ENCODE measurements at regions not wholly inside any gene's neighbourhood (a gene's known extent, or its start where the extent isn't known, plus 50 kb on each side); places are given as distances from the start of the nearest gene placed in this dataset.

DNA sequence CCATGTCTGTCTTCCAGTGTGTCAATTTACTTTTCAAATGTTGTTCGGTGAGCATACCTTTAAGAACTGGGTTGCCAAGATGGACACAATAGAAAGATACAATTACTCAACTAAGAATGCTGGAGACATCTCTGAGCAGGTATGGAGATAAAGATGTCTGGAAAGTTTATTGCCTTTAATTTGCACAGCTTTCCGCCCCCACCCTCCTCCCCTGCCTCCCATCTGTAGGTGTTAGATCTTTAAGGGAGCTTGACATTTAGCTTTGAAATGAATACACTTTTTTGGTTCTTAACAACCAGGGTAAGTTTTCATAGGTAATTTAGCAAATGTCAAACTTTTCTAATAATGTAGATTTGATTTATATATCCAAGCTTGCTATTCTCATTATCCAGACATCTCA lies 104.4 kb downstream of the BTBD3 start:
- DNase-seq (ENCODE audit: low spot score) = no peak

- DNase-seq (ENCODE audit: low spot score) = no peak
Measured at GRCh38 chr20:12023194-12023795, 105.6 kb downstream of the BTBD3 start.

GRCh38 chr20:12028771-12029170 lies 111.1 kb downstream of the BTBD3 start:
- no peak for DNase-seq (ENCODE audit: low spot score)

DNA sequence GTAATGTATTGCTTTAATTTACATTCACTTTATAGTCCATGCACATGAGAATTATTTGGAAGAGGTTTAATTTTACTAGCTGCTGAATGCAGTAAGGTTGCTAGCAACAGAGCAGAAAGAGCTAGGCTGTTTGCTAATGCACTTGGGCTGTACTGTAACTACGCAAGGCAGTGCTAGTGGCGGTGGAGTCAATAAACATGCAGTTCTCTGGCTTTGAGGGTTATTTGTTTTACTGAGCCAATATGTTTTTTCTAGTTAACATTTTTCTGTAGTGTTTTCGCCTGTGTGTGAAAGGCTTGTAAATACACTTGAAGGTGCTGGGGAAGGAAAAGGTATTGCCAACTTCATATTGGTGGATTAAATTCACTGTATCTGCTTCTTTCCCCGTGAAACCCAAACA lies 112.8 kb downstream of the BTBD3 start:
- DNase-seq (ENCODE audit: low spot score) = no peak

GRCh38 chr20:12036142-12036541 lies 118.4 kb downstream of the BTBD3 start:
- no peak for DNase-seq (ENCODE audit: low spot score)

DNA sequence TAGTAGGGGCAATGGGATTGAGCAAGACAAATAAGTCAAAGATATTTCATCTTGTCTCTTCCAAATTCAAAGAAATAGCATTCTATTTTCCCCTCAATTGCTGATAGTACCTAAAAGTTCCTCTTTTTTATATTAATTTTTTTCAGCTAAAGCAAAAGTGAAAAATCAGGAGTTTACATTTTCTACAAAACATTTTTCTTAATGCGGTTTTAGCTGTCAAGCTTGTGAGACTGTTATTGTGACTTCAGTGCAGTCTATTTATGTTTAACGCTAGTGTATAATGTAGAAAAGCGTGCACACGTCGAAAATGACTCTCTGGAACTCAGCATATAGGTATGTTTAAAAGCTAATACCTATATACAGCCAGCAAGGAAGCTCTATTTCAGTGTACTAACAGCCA lies 119.8 kb downstream of the BTBD3 start:
- no peak for DNase-seq (ENCODE audit: low spot score)

DNA sequence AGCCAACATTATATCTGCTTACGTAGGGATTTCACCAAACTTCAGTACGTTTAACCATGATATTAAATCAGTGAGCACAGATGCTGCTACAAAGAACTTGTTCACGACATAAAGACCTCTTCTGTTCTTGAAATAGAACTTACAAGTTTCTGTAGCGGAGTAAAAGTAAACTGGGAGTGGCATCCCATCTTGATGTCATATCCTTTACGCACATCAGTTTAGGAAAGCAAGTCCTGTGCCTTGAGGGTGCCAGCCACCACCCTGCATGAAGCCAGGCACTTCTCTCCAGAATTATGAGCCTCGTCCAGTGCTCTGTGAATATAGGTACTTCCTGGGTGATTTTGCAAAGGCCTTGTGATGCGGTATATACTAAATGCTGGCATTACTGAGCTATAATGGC lies 122.6 kb downstream of the BTBD3 start:
- DNase-seq (ENCODE audit: low spot score) = no peak

GRCh38 chr20:12044969-12045368 lies 127.3 kb downstream of the BTBD3 start:
- no peak for DNase-seq (ENCODE audit: low spot score)

DNA sequence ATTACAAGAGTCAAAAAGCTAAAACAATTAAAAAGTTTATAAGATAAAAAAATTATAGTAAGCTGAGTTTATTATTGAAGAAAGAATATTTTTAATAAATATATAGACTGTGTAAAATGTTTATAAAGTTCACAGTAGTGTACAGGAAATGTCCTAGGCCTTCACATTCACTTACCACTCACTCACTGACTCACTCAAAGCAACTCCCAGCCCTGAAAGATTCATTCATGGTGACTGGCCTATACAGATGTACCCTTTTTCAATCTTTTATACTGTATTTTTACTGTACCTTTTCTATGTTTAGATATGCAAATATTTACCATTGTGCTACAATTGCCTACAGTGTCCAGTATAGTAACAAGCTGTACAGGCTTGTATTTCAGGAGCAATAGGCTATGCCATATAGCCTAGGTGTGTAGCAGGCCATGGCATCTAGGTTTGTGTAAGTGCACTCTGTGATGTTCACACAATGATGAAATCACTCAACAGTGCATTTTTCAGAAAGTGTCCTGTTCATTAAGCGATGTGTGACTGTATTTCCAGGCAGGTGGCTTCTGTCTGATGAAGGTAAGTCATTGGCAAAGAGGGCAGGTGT lies 130.2 kb downstream of the BTBD3 start:
- DNase-seq (ENCODE audit: low spot score) = no peak

- DNase-seq (ENCODE audit: low spot score) = no peak
Measured at GRCh38 chr20:12049125-12049524, 131.4 kb downstream of the BTBD3 start.

- DNase-seq (ENCODE audit: low spot score) = no peak
Measured at GRCh38 chr20:12051206-12052163, 133.8 kb downstream of the BTBD3 start.

DNA sequence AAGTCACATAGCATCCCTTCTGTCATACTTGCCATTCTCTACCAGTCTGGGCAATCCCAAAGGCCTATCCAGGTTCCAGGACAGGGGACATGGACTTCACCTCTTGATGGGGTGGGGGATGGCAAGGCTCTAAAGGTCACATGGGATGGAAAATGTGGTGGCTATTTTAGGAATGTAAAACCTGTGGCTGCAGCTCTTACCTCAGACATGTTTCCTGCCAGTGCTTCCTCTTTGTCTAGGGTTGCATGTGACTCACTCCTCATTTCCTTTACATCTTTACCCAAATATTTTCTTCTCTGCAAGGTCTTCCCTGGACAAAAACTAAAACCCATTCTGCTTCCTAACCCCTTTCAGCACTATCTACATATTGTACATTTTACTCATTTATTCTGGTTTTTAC lies 135.7 kb downstream of the BTBD3 start:
- DNase-seq (ENCODE audit: low spot score) = peak; percentile 85

GRCh38 chr20:12054556-12054955 lies 136.9 kb downstream of the BTBD3 start:
- DNase-seq (ENCODE audit: low spot score) = no peak

- DNase-seq (ENCODE audit: low spot score) = no peak
Measured at GRCh38 chr20:12055161-12055560, 137.5 kb downstream of the BTBD3 start.

- DNase-seq (ENCODE audit: low spot score) = no peak
Measured at GRCh38 chr20:12056839-12057238, 139.1 kb downstream of the BTBD3 start.

DNA sequence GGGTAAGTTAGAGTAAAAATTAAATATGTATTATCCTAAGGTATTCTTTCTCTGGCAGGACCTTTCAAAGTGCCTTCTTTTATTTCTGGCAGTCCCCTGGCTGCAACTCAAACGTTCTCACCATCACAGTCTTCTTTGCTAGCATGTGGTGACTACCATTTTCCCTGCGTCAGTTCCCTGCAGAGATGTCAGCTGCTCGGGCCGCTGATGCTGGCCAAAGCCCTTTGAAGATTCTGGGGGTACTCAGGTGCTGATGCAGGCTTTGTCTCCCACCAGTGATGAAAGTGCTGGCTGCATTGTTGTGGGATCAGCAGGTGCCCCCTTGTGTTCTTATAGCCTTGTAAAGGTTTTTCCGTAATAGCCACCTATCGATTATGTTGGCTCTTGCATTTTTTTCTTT lies 140.1 kb downstream of the BTBD3 start:
- no peak for DNase-seq (ENCODE audit: low spot score)

- DNase-seq (ENCODE audit: low spot score) = peak; percentile 74
Measured at GRCh38 chr20:12058216-12058615, 140.5 kb downstream of the BTBD3 start.

- DNase-seq (ENCODE audit: low spot score) = no peak
Measured at GRCh38 chr20:12061466-12061865, 143.8 kb downstream of the BTBD3 start.

GRCh38 chr20:12063106-12063684 lies 145.5 kb downstream of the BTBD3 start:
- DNase-seq (ENCODE audit: low spot score) = no peak

DNA sequence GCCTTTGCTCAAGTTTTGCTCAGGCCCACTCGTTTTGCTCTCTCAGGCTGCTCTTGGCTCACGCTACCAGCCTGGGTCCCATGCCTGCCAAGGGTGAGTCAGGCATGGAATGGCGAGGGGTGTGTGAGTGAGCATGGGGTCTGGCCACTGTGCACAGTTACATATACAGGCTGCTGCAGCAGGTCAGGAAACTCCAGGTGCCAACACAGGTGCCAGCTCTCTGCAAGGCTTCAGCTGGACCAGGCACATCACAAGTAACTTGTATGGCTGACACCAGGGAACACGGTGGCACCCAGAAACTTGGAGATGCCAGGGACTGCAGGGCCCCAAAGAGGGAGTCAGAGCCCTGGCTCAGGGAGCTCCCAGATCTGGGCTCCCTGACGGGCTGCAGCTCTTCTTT lies 146.8 kb downstream of the BTBD3 start:
- no peak for DNase-seq (ENCODE audit: low spot score)

DNA sequence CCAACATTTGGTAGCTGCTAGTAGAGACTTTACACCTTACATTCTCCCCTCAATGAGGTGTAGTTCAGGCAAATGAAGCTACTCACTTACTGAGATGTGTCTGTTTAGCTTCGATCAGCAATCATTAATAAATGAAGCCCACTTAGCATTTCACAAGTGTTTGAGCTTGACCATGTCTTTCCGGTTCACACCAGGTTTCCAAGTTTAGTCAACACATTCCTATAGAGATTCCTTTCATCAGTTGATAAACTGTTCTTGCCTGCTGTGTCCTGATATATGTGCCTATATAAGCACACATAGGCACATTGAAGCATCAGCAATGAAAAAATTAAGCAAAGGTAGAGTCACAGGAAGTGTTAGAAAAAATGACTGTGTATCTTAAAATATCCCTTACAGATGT lies 150.0 kb downstream of the BTBD3 start:
- no peak for DNase-seq (ENCODE audit: low spot score)

DNA sequence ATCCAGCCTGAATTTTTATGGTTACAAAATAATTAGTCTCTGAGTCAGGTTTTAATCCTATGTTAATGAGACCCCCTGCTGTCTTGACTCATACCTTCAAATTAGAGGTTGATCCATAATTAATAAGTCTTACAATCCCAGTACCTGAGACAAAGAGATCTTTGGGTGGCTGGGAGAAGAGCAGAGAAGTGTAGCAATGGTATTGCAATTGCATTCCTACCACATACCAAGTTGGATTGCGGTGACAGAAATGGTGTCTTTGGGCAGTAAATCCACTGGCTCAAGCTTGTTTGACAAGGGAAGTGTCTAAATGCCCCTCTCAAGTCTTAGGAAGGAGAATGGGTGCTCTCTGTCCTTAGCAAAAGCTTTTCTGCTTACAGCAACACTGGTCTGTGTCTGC lies 150.4 kb downstream of the BTBD3 start:
- no peak for DNase-seq (ENCODE audit: low spot score)

GRCh38 chr20:12069181-12069580 lies 151.5 kb downstream of the BTBD3 start:
- no peak for DNase-seq (ENCODE audit: low spot score)

All from H4 (cell line).